GM12878 (cell line): ENCODE measurements at regions not wholly inside any gene's neighbourhood (a gene's known extent, or its start where the extent isn't known, plus 50 kb on each side); places are given as distances from the start of the nearest gene placed in this dataset.

Experiments
- ATAC-seq: fragments of 200-7000 bp; cut with Tn5 transposase; 3 replicates; pipeline ENCODE4 v1.9.1; 2020; ENCODE audit warnings: mild to moderate bottlenecking, moderate library complexity
- BruUV-seq: library from RNA; stranded (reverse); fragments of 400-500 nt; replicated peaks from 2 replicates; lab custom pipeline; 2021; lab: Mats Ljungman, UMichigan
- CTCF ChIA-PET: fragments of 300-600 bp; sonication (Branson Sonifier 250); formaldehyde crosslinking; extraction: SDS; loops from one replicate; lab custom pipeline; 2021; ENCODE audit warnings: inconsistent platforms; lab: Yijun Ruan, JAX
- POLR2A ChIA-PET: fragments of 350-600 bp; formaldehyde crosslinking; extraction: SDS; loops from one replicate; lab custom pipeline; 2021; ENCODE audit warnings: inconsistent platforms; lab: Charles Lee
- RAD21 ChIA-PET: fragments of 300-600 bp; sonication (Branson Sonifier 250); formaldehyde crosslinking; loops from one replicate; lab custom pipeline; 2023; ENCODE audit warnings: antibody characterized with exemption; ENCODE audit not compliant: unreplicated experiment; lab: Charles Lee
- SMC1A ChIA-PET: fragments of 300-600 bp; sonication (Branson Sonifier 250); formaldehyde crosslinking; loops from one replicate; lab custom pipeline; 2023; ENCODE audit not compliant: unreplicated experiment, uncharacterized antibody; lab: Charles Lee
- DNase-seq: peaks from one replicate; pipeline ENCODE4 v3.0.0-alpha.2; 2011; ENCODE audit warnings: low read depth, low spot score
- FAIRE-seq: peaks from 3 replicates; lab custom pipeline; 2011; peaks lifted over from hg19 to GRCh38; lab: Jason Lieb, UNC
- H2AFZ ChIP-seq: 2 replicates; pipeline ENCODE4 v1.6.0; 2011; ENCODE audit warnings: low read depth, low read length, control low read depth; ENCODE audit not compliant: control insufficient read depth
- H3K27ac ChIP-seq: 2 replicates; pipeline ENCODE4 v1.5.1; 2011; ENCODE audit warnings: control low read depth; ENCODE audit not compliant: control insufficient read depth, insufficient read depth
- H3K27me3 ChIP-seq, 2 experiments: replicated peaks in 1 of 2; 2 replicates each; pipeline versions ENCODE4 v1.6.0 to v1.6.1; 2011; ENCODE audit warnings: low read length in 1 of 2; ENCODE audit not compliant: control insufficient read depth in 2 of 2, insufficient read depth in 2 of 2
- H3K36me3 ChIP-seq, 2 experiments: 2 replicates each; pipeline ENCODE4 v1.5.1; 2011; ENCODE audit warnings: low read length in 1 of 2; ENCODE audit not compliant: control insufficient read depth in 2 of 2, insufficient read depth in 2 of 2
- H3K4me1 ChIP-seq: 2 replicates; pipeline ENCODE4 v1.6.1; 2011; ENCODE audit warnings: mild to moderate bottlenecking, low read length, moderate library complexity, mixed read lengths; ENCODE audit not compliant: control insufficient read depth, insufficient read depth
- H3K4me2 ChIP-seq: 2 replicates; pipeline ENCODE4 v1.6.0; 2011; ENCODE audit warnings: control low read depth; ENCODE audit not compliant: control insufficient read depth, insufficient read depth
- H3K4me3 ChIP-seq: fragments of 200-600 bp; sonication (generic); 2 replicates; pipeline ENCODE4 v1.5.1; 2016
- H3K79me2 ChIP-seq: 2 replicates; pipeline ENCODE4 v1.6.0; 2011; ENCODE audit warnings: low read length; ENCODE audit not compliant: control insufficient read depth, insufficient read depth
- H3K9ac ChIP-seq: 2 replicates; pipeline ENCODE4 v1.8.0; 2011; ENCODE audit warnings: low read length, control low read depth, mixed read lengths; ENCODE audit not compliant: control insufficient read depth, insufficient read depth
- H3K9me3 ChIP-seq: replicated peaks from 3 replicates; pipeline ENCODE4 v1.5.1; 2011; ENCODE audit warnings: mild to moderate bottlenecking, low read length; ENCODE audit not compliant: control insufficient read depth, insufficient read depth
- H4K20me1 ChIP-seq: 2 replicates; pipeline ENCODE4 v1.6.0; 2011; ENCODE audit not compliant: control insufficient read depth, insufficient read depth
- CHD2 ChIP-seq: IDR thresholded peaks from 2 replicates; pipeline ENCODE4 v1.6.1; 2011; ENCODE audit warnings: low read depth, low read length, improper control_type of control experiment, borderline replicate concordance
- CHD4 ChIP-seq: fragments of 200-600 bp; sonication (generic); IDR thresholded peaks from 2 replicates; pipeline ENCODE4 v1.6.1; 2016; ENCODE audit warnings: mild to moderate bottlenecking
- FOS ChIP-seq: IDR thresholded peaks from 3 replicates; pipeline ENCODE4 v1.6.1; 2011; ENCODE audit warnings: borderline replicate concordance; ENCODE audit not compliant: insufficient read length; ENCODE audit errors: extremely low read depth
- FOXK2 ChIP-seq: fragments of 450-650 bp; IDR thresholded peaks from 2 replicates; pipeline ENCODE4 v1.6.1; 2017; ENCODE audit warnings: mild to moderate bottlenecking, moderate library complexity
- GABPA ChIP-seq: IDR thresholded peaks from 2 replicates; pipeline ENCODE4 v1.6.1; 2014; ENCODE audit warnings: antibody characterized with exemption, low read depth, mild to moderate bottlenecking, inconsistent platforms
- IRF4 ChIP-seq: IDR thresholded peaks from 2 replicates; pipeline ENCODE4 v1.6.1; 2011; ENCODE audit warnings: low read depth, low read length
- IRF5 ChIP-seq: fragments of 450-650 bp; IDR thresholded peaks from 2 replicates; pipeline ENCODE4 v1.6.1; 2017; ENCODE audit warnings: borderline replicate concordance
- KLF5 ChIP-seq: fragments of 450-650 bp; IDR thresholded peaks from 2 replicates; pipeline ENCODE4 v1.6.1; 2014; ENCODE audit warnings: mild to moderate bottlenecking; ENCODE audit not compliant: partially characterized antibody
- RB1 ChIP-seq: fragments of 450-650 bp; formaldehyde crosslinking; IDR thresholded peaks from 2 replicates; pipeline ENCODE4 v1.6.1; 2017; ENCODE audit warnings: mild to moderate bottlenecking, borderline replicate concordance
- TARDBP ChIP-seq: IDR thresholded peaks from 2 replicates; pipeline ENCODE4 v1.6.1; 2016; ENCODE audit warnings: borderline replicate concordance
- TCF7 ChIP-seq: IDR thresholded peaks from 2 replicates; pipeline ENCODE4 v1.6.1; 2014; ENCODE audit warnings: antibody characterized with exemption, borderline replicate concordance
- ZNF384 ChIP-seq: IDR thresholded peaks from 2 replicates; pipeline ENCODE4 v1.6.1; 2012; ENCODE audit warnings: low read depth, mild to moderate bottlenecking, low read length, improper control_type of control experiment, borderline replicate concordance
- ZNF622 ChIP-seq: fragments of 450-650 bp; IDR thresholded peaks from 2 replicates; pipeline ENCODE4 v1.6.1; 2017; ENCODE audit warnings: mild to moderate bottlenecking, inconsistent platforms
- ZZZ3 ChIP-seq: IDR thresholded peaks from 2 replicates; pipeline ENCODE4 v1.6.1; 2011; ENCODE audit warnings: low read depth; ENCODE audit not compliant: control insufficient read depth, insufficient read length
- WGBS: methylation state at CpG from one replicate; pipeline ENCODE4 v1.1.6; 2016; ENCODE audit warnings: low lambda C conversion rate; ENCODE audit not compliant: insufficient replicate concordance, insufficient coverage; ENCODE audit errors: missing lambda C conversion rate; 5-methylcytosine and 5-hydroxymethylcytosine counted together
- in situ Hi-C: fragments of 300-500 bp; cut with MboI; formaldehyde crosslinking; loops from 9 replicates; pipeline ENCODE4 v1.14.3; 2018; ENCODE audit warnings: mixed read lengths
- intact Hi-C: fragments of 100-400 bp; cut with micrococcal nuclease; formaldehyde crosslinking; loops from one replicate; pipeline ENCODE4 v1.14.2; 2022; ENCODE audit not compliant: unreplicated experiment
- TF ChIP-seq, protein P1 (sequence below): fragments of 450-650 bp; IDR thresholded peaks from 2 replicates; pipeline ENCODE4 v1.6.1; 2018; ENCODE audit warnings: borderline replicate concordance, mild to moderate bottlenecking; ENCODE audit not compliant: partially characterized antibody
- TF ChIP-seq, protein P2 (sequence below): fragments of 450-650 bp; IDR thresholded peaks from 2 replicates; pipeline ENCODE4 v1.6.1; 2016; ENCODE audit warnings: mild to moderate bottlenecking

DNA sequence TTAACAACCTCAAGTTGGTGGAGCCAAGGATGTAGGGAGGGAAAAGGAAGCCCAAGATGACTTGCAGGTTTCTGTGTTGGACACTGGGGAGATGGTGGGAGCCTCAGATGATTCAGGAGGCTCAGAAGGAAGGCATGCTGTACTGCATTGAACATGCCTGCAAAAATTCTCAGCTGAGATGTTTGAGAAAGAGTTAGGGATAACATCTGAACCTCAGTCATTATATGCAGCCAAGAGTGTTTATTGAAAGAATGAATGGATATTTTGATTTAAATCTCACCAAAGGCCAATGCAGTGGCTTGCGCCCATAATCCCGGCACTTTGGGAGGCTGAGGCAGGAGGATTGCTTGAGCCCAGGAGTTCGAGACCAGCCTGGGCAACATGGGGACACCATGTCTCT is 243.0 kb downstream of the MYCN start:
- no peak overlapping the region for H3K27ac ChIP-seq
- ChIA-PET CTCF (no interaction called here), POLR2A (no interaction called here), RAD21 (no interaction called here), SMC1A (no interaction called here)
- H3K79me2 ChIP-seq = no peaks in the 10 kb centered on the region
- FAIRE-seq = no peak
- no peak overlapping the region for H2AFZ ChIP-seq
- no peak for DNase-seq
- H3K4me1 ChIP-seq = no peaks in the 10 kb centered on the region
- no TSS peak for BruUV-seq
- no peaks in the 10 kb centered on the region for H3K36me3 ChIP-seq
- H3K27me3 ChIP-seq = peaks cover 0 to 2% of the 10 kb centered on the region in 2 experiments; a peak in 3 of 4 replicates
- 39% methylated on average over 3 of the region's 3 CpGs for WGBS
- TF ChIP-seq TARDBP = no peak
- no peak for TF ChIP-seq TCF7
- no peak for TF ChIP-seq ZZZ3
- no peak for TF ChIP-seq IRF5
- H4K20me1 ChIP-seq = no peaks in the 10 kb centered on the region
- no peaks in the 10 kb centered on the region for H3K9me3 ChIP-seq
- H3K9ac ChIP-seq = no peak overlapping the region
- in situ Hi-C loops = no loop called here
- H3K4me3 ChIP-seq = no peak overlapping the region
- no peak for ATAC-seq
- no peak overlapping the region for H3K4me2 ChIP-seq
- intact Hi-C loops = no loop called here

DNA sequence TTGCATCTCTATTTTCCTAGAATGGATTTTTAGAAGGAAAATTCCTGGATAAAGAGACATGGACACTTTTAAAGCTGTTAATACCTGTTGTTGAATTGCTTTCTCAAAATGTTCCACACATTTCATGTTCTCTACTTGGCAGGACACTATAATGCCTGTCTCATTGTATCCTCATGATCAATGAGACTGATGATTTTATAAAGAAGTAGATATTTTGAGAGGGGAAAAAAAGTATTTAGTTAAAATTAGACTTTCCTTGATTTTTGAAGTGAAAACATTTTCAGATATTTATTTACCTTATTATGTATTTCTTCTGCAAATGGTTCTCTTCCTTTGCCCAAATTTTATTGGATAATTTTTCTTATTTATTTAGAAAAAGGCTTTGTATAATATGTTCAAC is 242.5 kb downstream of the MYCN start:
- H3K27me3 ChIP-seq = peaks cover 0 to 2% of the 10 kb centered on the region in 2 experiments; a peak in 3 of 4 replicates
- intact Hi-C loops = no loop called here
- CTCF ChIA-PET = no interaction called here
- H3K9me3 ChIP-seq = no peaks in the 10 kb centered on the region
- BruUV-seq = no TSS peak
- TF ChIP-seq ZNF384 = no peak
- no peak for TF ChIP-seq GABPA
- no peak for TF ChIP-seq RB1
- TF ChIP-seq ZNF622 = no peak
- TF ChIP-seq CHD4 = no peak
- TF ChIP-seq FOS = no peak
- TF ChIP-seq KLF5 = no peak
- TF ChIP-seq, protein P1, sequence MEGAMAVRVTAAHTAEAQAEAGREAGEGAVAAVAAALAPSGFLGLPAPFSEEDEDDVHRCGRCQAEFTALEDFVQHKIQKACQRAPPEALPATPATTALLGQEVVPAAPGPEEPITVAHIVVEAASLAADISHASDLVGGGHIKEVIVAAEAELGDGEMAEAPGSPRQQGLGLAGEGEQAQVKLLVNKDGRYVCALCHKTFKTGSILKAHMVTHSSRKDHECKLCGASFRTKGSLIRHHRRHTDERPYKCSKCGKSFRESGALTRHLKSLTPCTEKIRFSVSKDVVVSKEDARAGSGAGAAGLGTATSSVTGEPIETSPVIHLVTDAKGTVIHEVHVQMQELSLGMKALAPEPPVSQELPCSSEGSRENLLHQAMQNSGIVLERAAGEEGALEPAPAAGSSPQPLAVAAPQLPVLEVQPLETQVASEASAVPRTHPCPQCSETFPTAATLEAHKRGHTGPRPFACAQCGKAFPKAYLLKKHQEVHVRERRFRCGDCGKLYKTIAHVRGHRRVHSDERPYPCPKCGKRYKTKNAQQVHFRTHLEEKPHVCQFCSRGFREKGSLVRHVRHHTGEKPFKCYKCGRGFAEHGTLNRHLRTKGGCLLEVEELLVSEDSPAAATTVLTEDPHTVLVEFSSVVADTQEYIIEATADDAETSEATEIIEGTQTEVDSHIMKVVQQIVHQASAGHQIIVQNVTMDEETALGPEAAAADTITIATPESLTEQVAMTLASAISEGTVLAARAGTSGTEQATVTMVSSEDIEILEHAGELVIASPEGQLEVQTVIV = no peak
- TF ChIP-seq IRF4 = no peak
- TF ChIP-seq FOXK2 = no peak
- TF ChIP-seq, protein P2, sequence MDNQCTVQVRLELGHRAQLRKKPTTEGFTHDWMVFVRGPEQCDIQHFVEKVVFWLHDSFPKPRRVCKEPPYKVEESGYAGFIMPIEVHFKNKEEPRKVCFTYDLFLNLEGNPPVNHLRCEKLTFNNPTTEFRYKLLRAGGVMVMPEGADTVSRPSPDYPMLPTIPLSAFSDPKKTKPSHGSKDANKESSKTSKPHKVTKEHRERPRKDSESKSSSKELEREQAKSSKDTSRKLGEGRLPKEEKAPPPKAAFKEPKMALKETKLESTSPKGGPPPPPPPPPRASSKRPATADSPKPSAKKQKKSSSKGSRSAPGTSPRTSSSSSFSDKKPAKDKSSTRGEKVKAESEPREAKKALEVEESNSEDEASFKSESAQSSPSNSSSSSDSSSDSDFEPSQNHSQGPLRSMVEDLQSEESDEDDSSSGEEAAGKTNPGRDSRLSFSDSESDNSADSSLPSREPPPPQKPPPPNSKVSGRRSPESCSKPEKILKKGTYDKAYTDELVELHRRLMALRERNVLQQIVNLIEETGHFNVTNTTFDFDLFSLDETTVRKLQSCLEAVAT = no peak
- no peak for TF ChIP-seq CHD2
- TF ChIP-seq, all 136 proteins: peak for 0
- Histone ChIP-seq H4K20me1 (no peaks in the 10 kb centered on the region), H2AFZ (no peak overlapping the region), H3K79me2 (no peaks in the 10 kb centered on the region), H3K4me1 (no peaks in the 10 kb centered on the region), H3K27ac (no peak overlapping the region), H3K4me3 (no peak overlapping the region), H3K9ac (no peak overlapping the region), H3K4me2 (no peak overlapping the region), H3K36me3 (no peaks in the 10 kb centered on the region)
- FAIRE-seq = no peak
- ChIA-PET RAD21 (no interaction called here), SMC1A (no interaction called here), POLR2A (no interaction called here)
- ATAC-seq = no peak
- in situ Hi-C loops = no loop called here
- DNase-seq = no peak
